GM19455 (cell line): ENCODE measurements at regions not wholly inside any gene's neighbourhood (a gene's known extent, or its start where the extent isn't known, plus 50 kb on each side); places are given as distances from the start of the nearest gene placed in this dataset.
"Not testable (repeated sequence)": the region's sequence is repeated elsewhere in the genome, so short reads cannot be mapped to it uniquely, and the experiment has no call there.

Experiments used
- ATAC-seq: cut with Tn5 transposase; IDR thresholded peaks from one replicate; pipeline ENCODE4 v1.9.1; 2021; ENCODE audit not compliant: unreplicated experiment

DNA sequence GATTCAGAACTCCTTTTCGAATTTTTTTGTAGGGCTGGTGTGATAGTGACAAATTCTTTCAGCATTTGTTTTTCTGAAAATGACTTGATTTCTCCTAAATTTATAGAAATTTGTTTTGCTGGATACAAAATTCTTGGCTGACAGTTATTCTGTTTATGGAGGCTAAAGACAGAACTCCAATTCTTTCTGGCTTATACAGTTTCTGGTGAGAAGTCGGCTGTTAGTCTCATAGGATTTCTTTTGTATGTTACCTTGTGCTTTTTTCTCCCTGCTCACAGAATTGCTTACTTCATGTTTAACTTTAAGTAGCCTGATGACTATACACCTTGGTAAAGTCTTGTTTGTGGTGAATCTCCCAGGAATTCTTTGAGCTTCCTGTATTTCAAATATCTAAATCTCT is 1264.6 kb downstream of the NSUN3 start:
- ATAC-seq = no peak

DNA sequence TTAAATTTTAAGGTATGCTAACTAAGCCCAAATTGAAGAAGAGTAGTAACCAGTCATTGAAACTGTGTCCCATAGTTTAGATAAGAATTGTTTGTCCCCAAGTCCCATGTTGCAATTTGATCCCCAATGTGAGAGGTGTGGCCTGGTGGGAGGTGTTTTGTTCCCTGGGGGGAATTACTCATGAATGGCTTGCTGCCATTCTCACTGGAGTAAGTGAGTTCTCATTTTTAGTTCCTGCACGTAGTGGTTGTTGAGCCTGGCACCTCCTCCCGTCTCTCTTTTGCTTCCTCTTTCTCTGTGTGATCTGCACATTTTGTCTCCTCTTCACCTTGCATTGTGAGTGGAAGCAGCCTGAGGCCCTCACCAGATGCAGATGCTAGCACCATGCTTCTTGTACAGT is 1271.0 kb downstream of the NSUN3 start:
- ATAC-seq = no peak

DNA sequence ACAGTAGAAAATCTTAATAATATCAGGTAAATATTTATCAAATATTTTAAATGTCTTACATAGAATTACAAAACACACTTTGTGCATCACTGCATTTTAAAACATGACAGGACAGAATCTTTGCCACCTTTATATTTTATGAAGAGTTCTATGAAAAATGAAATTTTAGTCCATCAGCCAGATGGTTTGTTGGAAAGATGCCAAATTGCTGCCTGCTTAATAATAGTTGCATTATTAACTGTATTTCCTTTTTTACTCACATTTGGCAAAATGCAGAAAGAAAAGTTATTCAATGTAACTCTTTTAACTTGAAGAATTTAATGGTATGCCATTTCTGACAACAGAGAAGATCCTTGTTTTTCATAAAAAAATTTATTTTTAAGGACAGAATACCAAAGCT is 1271.6 kb downstream of the NSUN3 start:
- no peak for ATAC-seq

DNA sequence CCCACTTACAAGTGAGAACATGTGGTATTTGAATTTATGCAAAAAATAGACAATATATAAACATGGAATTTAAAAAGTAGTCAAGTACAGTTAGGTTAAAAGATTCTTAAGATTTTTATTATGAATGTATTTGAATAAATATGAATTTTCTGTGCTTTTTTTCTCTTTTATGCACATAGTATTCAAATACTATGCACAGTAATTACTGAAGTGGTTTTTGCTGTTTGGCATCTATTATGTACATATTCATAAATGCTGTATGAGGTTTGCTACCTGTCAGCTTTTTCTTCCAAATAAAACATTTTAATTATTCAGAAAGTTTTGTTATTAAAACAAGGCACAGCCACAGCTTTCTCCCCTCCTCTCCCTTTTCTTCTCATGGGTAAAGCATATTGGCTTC is 1272.7 kb downstream of the NSUN3 start:
- ATAC-seq = no peak

DNA sequence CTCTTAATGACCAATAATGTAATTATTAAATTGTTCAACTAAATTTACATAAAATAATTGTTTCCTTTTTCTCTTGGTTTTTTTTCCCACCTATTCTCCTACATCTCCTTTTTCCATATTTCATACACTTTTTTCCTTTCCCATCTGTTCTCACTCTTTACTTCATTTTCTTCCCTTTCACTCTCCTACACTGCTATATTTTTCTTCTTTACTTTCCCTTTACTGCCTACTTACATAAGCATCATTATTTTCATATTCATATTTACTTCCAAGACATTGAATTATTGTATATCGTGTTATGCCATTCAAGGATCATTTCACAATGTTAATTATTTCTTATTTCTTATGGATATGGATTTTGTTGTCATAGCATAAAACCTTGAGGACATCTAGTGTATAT is 1275.6 kb downstream of the NSUN3 start:
- no peak for ATAC-seq

DNA sequence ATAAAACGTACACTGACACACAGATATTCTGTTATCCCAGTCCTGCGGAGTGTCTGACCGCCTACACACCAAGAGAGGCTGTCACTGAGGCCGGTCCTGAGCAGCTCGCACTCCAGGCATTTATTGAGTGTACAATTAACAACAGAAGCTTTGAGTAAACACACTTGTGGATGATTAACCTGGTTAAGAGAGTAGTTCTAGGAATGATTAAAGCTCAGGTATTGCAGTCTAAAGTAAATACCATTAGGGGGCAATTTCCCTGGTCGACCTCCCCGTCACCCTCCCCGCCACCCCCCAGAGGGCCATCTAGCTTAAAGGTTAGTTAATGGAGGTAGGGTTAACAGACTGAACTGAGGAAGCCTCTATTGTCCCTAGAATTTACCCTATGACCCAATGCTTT is 1278.5 kb downstream of the NSUN3 start:
- ATAC-seq = no peak

DNA sequence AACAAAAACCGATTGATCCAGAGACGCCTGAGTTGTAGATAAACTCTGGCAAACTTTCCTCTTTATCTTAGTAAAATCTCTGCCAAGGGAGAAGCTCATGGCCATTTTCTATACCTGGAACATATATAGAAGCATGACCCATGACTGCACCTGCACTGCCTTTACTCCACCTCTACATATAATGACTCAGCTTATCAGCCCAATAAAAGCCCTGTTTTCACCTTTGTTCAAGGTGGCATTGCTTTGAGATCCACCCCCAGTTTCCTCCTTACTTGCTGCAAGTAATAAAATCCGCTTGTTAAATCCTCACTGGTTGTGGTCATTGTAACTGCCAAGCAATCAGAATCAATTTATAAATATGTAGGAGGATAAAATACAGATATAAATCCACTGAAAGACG is 1280.4 kb downstream of the NSUN3 start:
- no peak for ATAC-seq

DNA sequence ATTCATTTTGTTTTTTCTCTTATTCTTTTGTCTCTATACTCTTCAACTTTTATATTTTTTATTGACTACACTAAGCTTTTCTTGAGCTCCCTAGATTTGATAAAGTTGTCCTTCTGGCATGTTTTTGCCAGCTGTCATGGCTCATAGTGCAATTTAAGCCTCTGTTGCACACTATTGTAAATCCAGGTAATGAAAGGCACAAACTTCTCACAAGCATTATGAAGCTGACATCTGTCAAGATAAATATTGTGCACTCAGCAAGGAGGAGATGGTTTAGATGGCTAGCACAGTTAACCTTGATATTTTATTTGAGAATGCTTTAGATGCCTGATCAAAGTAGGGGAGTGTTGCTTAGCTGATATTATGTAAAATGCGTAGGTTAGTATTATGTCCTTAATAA is 1280.9 kb downstream of the NSUN3 start:
- no peak for ATAC-seq

DNA sequence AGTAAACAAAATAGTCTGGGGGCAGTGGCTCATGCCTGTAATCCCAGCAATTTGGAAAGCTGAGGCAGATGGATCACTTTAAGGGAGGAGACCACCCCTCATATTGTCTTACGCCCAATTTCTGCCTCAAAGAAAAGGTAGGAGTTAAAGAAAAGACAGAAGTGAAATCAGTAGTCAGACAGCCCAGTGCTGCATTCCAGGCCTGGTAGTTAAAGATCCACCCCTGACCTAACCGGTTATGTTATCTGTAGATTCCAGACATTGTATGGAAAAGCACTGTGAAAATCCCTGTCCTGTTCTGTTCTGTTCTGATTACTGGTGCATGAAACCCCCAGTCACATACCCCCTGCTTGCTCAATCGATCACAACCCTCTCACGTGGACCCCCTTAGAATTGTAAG is 1285.1 kb downstream of the NSUN3 start:
- ATAC-seq = not testable (repeated sequence)

DNA sequence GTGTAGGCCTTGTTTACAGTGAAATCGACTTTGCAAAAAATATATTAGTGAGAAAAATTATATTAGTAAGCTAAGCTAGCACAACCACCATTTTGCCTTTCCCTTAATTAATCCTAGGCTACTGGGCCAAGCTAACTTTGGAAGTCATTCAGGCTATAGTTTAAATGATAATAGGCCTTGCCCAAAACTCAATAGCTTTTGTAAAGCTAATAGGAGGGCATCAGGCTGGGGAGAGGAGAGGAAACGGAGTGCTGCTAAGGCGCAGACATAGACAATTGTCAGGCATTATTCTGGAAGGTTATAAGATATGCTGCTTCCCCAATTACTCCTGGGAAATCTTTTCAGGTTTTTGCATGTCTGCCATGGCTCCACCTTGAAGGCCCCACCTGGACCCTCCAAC is 1286.0 kb downstream of the NSUN3 start:
- ATAC-seq = no peak

DNA sequence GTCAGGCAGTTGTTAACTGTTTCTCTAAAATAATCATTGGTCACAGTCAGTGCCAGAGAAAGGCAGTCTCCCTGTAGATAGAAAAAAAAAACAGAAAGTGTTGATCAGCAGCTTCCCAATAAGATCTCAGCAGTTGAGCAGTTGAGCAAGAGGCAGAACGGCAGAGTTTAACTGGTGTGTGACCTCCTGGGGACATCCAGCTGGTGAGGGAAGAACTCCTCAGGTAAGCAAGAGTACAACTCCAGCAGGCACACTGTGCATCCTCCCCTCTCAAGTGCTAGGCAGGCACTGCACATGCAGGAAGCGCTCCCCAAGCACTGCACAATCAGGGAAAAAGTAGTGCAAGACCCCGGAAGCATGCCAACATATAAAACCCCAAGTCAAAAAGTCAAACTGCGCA is 1287.2 kb downstream of the NSUN3 start:
- no peak for ATAC-seq

DNA sequence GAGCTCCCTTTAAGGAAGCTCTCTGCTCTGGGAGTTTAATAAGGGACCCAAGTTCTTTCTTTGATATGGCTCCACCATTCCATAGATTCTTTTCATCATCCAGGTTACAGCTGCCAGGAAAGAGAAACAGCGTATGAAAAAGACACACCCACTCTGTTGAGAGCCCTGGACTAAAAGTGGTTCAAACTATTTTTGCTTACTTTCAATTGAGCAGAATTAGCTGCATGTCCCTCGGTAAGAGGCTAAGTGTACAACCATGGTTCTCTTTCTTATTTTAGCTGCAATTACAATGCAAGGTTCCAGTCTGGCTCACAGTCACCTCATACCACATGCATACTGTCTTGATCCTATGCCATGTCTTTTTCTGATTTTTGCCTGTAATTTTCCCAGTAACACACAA is 1288.3 kb downstream of the NSUN3 start:
- ATAC-seq = no peak

DNA sequence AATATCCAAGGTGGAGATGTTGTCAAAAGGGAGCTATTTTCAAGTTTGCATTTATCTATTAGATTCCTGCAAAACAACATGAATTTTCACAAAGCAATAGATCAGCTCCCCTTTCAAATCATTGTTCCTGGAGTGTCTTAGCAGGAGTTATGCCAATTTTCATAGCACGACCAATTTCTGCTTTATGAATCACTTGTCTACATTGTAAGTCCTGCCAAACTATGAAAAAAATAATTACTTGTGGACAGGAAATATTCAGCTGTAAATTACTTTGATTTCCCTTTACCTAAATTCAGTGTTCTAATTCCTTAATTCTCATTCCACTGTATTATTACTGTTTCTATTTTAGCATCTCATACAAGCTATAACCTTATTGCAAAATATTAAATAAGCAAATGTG is 1289.6 kb downstream of the NSUN3 start:
- ATAC-seq = no peak

DNA sequence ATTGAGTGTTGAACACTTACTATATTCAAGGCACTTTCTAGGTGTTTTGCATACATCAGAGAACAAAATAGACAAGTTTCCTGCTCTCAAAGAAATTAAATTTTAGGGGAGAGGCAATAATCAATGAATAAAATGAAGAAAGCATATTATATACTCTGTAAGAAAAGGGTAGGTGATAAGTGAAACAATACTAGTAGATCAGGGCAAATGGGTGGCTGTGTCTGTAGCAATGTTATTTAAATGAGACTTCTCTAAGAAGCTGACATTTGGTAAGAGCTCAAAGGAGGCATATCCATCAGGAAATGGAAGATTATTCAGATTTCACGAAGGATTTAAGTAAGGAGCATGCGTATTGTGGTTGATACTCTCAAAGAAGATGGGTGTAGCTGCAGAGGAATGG is 1291.6 kb downstream of the NSUN3 start:
- ATAC-seq = no peak

DNA sequence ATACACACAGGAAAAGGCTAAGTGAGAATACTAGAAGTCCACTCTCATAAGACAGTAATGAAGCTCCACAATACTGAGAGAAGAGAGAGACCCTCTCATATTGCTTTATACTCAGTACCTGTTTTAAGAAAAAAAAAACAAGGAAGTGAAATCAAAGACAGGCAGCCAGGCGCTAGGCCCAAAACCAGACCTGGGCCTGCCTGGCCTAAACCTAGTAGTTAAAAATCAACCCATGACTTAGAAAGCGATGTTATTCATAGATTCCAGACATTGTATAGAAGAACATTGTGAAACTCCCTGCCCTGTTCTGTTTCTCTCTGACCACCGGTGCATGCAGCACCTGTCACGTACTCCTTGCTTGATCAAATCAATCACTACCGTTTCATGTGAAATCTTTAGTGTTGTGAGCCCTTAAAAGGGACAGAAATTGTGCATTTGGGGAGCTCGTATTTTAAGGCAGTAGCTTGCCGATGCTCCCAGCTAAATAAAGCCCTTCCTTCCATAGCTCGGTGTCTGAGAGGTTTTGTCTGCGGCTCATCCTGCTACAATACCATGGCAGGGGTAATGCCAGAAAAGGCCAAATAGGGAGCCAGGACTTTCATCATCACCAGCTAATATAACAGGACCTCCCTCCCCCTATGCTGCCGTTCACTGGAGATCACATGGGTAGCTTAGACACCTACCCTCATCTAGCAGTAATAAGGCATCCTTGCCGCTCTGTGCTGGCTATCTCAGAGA is 1294.1 kb downstream of the NSUN3 start:
- ATAC-seq = no peak

DNA sequence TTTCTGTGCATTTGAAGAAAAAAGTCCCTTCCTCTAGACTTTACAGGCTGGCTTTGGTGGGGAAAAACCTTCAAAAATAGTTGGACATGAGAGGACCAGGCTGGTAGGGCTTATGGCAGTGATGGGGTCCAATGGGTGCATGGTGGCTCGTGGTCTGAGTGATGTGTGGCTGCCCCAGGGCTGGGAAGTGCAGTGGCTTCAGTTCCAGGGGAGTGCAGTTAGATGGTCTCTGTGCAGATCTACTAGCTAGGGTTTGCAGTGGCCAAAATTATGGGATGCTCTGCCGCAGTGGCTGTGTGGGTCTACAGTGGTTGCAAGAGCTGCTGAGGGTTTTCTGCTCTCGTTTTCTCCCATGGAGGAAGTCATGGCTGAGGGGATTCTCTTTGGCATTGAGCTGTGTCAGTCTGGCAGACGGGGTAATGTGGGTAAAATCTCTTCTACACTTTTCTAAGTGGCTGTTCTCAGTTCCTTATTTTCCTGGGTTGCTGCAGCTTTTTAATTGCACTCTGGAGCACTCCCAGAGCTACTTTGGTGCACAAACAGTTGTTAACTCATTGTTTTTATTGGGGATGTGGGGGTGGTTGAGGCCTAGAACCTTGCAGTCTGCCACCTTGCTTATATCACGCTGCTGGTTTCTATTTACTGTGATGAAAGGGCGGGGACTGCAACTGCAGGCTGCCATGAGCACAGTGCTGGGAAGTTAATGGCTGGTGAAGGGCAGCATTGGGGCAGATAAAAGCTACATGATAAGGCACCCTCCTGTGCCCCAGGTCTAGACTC is 1324.6 kb downstream of the NSUN3 start:
- no peak for ATAC-seq

DNA sequence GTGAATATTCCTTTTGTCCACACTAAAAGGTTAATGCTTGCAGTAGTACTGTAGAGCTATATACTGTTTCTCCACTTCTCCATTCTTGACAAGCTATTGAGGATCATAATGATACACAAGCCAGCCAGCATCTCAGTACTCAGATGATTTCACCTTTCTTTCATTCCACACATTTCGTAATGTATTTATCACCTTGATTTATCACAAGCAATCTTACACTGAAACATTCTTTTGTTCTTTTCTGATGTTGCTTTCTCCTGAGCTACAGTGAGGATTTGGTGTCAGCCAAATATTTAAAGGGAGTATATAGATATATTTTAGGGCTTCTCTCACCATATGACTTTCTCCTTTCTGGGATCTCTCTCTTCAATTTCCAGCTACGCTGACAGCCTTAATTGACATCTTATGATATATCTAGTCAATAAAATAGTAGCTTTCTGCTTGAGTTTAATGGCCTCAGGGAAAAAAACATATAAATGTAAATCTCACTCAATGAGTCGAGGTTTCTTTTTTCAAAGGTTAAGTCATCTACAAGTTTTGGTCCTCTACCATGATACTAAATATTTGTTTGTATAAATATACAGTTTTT is 1327.0 kb downstream of the NSUN3 start:
- ATAC-seq = no peak

DNA sequence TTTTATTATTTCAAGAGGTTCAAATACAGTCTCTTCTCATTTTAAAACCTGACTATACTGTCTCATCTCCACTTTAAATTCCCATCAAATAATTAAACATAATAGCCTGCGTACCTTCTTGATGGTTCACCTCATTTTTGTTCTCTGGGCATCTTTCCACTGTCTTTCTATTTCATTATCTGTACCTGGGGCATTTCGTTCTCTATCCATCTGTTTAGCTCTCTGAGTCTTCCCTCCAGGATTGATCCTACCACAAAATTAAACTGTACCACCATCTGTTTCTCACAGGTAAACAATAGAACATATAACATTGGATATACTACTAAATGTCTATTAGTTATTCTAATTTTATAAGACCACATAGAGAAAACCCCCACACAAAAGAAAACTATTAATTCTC is 1331.4 kb downstream of the NSUN3 start:
- no peak for ATAC-seq

DNA sequence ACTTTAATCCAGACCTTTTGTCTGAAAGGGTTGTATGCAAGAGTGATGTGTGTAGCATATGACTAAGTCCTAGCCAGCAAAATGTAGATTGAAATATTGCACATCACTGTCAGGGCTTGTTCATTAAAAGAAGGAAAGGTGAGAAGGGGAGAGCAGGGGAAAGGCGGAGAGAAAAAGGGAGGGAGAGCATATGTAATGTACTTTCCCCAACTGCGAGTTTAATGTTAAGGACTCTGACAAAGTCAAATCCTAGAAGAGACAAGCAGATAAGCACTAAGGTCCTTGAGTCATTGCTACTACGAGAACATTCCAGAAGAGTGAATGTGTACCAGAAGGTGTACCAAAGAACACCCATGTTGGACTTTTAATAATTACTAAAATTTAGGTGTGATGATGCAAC is 1336.7 kb downstream of the NSUN3 start:
- no peak for ATAC-seq

DNA sequence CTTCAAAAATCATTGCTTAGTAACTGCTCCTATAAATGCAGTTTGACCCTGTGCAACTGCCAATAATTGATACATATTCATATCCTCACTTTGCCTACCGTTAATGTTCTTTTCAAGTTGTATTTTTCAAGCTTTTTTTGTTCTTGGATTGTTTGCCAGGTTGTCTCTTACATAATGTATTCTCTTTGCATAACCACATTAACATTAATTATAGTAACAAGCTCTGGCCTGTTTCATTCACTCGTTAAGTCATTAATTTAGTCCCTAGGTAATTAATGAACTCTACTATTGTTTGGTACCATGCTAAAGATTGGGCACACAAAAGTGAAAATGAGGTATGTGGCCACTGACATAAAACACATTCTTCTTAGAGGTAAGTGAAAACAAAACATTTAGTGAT is 1338.8 kb downstream of the NSUN3 start:
- ATAC-seq = no peak

DNA sequence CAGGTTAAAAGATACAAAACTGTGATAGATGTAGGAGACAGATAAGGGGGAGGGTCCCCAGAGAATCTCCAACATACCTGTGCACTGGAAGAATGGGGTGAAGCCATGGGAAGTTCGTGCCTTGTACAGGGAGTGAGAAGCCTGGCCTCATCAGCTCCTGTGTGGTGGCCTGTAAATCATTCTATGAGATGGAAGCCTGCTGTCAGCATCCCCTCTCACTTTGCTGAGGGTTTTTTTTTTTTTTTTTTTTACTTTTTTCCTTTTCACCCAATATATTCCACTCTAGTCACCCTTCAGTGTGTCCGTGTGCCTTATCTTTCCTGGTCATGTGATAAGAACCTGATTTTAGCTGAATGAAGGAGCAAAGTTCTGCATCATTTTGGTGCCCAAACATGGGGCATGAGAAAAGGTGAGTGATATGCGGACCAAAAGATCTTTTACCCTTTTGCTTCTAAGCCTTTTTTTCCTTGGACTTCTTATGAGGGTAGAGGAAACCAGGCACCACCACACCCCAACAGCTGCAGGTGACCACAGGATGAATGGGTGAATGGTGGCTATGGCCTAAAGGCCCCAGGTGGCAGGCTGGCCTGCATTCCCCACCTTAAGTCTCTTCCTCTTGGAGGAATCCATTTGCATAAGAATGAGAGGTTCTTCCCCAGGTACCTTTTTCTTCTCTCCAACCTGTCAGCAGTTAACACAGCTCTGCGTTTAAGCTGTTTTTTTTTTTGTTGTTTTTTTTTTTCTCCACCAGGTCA is 1345.0 kb downstream of the NSUN3 start:
- ATAC-seq = no peak

DNA sequence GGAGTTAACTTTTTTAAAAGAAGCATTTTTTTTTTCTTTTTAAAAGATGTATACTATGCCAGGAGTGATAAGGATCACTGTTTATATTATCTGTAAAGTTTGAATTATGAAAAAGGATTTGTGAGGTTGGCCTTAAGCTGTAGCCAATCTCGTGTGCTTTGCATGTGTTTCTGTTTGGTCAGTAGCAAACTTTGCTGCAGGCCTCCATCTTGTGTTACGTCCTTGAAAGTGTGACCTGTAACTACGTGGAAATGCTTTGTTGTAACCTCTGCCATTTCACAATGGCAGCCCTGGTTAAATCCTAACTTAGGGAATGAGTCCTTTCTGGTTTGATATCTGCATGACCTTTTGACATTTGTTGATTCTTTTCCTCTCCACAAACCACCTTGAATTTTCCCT is 1345.6 kb downstream of the NSUN3 start:
- ATAC-seq = no peak
